HG03460 (cell line): ENCODE measurements at regions not wholly inside any gene's neighbourhood (a gene's known extent, or its start where the extent isn't known, plus 50 kb on each side); places are given as distances from the start of the nearest gene placed in this dataset.
"Not testable (repeated sequence)": the region's sequence is repeated elsewhere in the genome, so short reads cannot be mapped to it uniquely, and the experiment has no call there.

Source experiments
- ATAC-seq: cut with Tn5 transposase; IDR thresholded peaks from one replicate; pipeline ENCODE4 v1.9.1; 2021; ENCODE audit not compliant: unreplicated experiment

DNA sequence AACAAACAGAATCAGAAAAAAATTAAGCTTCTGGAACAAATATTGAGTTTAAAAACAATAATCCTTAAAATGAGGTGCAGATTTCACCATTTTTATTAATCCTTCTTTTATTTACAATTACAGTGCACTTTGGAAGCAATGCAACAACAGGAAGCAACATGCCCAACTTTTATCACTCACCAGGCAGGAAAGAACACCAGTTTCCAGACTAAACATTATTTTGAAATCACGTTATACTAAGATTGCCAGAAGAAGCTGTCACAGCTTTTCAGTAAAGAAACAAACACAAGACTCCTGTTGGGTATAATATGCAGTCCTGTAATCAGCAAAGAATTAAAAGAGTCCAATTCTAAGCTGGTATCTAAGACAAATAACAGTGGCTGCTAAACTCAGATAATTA, 137.9 kb upstream of the ZC3H15 start:
- ATAC-seq = no peak

DNA sequence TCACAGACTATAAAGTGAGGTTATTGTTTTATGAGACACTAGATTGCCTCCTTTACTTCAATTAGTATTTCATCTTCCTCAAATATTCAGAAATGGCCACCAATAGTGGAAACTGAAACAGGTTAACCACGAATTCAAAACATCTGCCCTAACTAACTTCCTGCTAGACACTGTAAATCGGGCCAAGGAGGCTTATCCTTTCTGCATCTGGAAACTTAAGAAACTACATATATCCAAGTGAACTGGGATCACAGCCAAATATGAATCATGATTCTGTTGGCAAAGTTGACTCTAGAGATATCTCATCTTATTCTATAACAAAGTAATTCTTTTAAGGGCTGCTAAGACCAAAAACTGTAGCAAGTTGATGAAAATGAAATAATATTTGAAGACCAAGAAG, 136.6 kb upstream of the ZC3H15 start:
- peak; percentile 68 for ATAC-seq

- not testable (repeated sequence) for ATAC-seq
Measured at GRCh38 chr2:186354160-186354559, 131.9 kb upstream of the ZC3H15 start.

- ATAC-seq = no peak
Measured at GRCh38 chr2:186365406-186365805, 120.7 kb upstream of the ZC3H15 start.

- no peak for ATAC-seq
Measured at GRCh38 chr2:186379052-186379451, 107.0 kb upstream of the ZC3H15 start.

GRCh38 chr2:186380805-186381204, 105.3 kb upstream of the ZC3H15 start:
- no peak for ATAC-seq

GRCh38 chr2:186381573-186381972, 104.5 kb upstream of the ZC3H15 start:
- ATAC-seq = no peak

GRCh38 chr2:186382932-186383331, 103.1 kb upstream of the ZC3H15 start:
- ATAC-seq = no peak

DNA sequence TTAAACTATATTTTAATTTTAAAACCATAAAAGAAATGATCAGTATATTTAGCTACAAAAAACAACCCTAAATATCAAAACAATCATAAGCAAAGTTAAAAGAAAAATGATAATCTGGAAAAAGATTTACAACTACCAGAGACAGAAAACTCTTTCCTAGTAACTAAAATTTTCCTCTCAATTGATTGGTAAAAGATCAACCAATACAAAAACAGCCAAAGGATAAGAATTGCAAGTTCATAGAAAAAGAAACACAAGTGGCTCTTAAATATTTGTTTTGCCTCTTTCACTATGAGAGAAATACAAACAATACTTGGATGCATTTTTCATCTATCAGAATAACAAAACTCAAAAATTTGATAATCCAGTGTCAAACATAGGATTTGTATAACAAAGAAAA, 101.8 kb upstream of the ZC3H15 start:
- no peak for ATAC-seq

GRCh38 chr2:186385638-186386201, 100.3 kb upstream of the ZC3H15 start:
- ATAC-seq = not testable (repeated sequence)

- ATAC-seq = peak; percentile 76
Measured at GRCh38 chr2:186399082-186399644, 86.9 kb upstream of the ZC3H15 start.

- ATAC-seq = no peak
Measured at GRCh38 chr2:186405842-186406241, 80.2 kb upstream of the ZC3H15 start.

DNA sequence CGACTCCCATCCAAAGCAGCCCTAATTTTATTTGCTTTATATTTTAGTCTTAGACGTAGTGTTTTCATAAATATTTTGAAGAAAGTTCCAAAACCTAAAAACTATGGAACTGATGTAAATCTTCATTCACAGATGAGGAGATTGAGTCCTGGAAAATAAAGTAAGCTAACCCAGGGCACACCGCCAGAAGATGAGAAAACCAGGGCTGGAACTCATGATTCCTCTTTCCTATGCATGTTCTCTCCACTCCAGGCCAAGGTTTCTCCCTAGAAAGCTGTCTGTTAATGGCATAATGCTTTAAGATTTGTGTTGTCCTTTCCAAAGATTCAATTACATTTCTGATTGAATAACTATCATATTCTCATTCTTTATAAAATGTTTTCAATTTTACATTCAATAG, 78.4 kb upstream of the ZC3H15 start:
- ATAC-seq = no peak

GRCh38 chr2:186410802-186411201, 75.3 kb upstream of the ZC3H15 start:
- no peak for ATAC-seq

GRCh38 chr2:186422226-186422625, 63.8 kb upstream of the ZC3H15 start:
- no peak for ATAC-seq

DNA sequence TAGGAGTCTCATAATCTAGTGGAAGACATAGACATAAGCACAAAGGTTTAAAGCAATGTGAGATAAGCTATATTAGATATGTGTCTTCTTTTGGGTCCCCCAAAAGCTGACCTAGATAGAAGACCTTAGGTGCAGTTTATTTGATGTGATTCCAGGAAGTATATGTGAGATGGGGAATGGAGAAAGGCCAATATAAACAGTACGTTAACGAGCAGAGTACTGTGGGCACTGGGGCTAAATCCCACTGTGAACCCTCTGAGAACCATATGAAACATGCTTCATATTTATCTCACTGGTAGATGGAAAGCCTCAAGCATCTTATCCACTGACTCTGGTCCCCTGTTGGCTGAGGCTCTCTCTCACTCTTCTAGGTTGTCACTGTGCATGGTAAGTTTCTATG, 62.6 kb upstream of the ZC3H15 start:
- ATAC-seq = no peak

GRCh38 chr2:186424265-186424664, 61.8 kb upstream of the ZC3H15 start:
- ATAC-seq = no peak

DNA sequence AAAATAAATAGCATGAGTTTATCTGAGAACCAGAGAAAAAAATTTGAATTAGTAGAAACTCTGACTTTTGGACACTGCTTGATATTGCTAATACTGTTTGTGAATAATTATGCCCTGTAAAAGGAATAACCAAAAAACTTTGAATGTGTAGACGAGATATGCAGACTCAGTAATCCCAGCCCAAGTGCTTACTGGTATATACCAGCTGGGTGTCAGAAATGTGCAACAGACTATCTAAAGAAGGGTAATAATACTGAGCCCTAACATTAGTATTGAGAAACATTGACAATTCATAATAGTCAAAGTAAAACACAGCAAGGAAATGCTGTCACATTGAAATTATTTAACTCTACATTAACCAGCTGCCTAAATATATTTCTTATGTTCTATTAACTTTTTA, 60.5 kb upstream of the ZC3H15 start:
- ATAC-seq = no peak

GRCh38 chr2:186426153-186427016, 59.7 kb upstream of the ZC3H15 start:
- peak; percentile 91 for ATAC-seq

GRCh38 chr2:186427017-186427350, 59.1 kb upstream of the ZC3H15 start:
- peak; percentile 34 for ATAC-seq

GRCh38 chr2:186427970-186428369, 58.1 kb upstream of the ZC3H15 start:
- ATAC-seq = no peak

DNA sequence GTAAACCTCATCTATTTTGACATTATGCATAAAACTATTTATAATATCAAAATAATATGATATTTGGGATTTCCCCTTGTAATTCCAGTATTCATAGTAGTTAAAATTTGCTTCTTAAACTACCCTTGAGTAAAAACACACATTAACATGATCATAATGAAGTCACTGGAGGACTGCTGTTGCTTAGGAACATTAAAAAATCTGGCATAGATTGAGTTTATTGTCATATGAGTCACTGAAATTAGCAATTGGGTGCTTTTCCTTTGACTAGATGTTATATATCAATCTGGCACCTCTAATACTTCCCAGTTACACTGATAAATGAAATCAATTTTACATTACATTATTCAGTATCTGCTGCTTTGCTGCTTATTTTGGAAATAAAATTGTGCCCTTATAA, 57.0 kb upstream of the ZC3H15 start:
- no peak for ATAC-seq
